ENCODE measurements at regions not wholly inside any gene's neighbourhood (a gene's known extent, or its start where the extent isn't known, plus 50 kb on each side); places are given as distances from the start of the nearest gene placed in this dataset.

DNA sequence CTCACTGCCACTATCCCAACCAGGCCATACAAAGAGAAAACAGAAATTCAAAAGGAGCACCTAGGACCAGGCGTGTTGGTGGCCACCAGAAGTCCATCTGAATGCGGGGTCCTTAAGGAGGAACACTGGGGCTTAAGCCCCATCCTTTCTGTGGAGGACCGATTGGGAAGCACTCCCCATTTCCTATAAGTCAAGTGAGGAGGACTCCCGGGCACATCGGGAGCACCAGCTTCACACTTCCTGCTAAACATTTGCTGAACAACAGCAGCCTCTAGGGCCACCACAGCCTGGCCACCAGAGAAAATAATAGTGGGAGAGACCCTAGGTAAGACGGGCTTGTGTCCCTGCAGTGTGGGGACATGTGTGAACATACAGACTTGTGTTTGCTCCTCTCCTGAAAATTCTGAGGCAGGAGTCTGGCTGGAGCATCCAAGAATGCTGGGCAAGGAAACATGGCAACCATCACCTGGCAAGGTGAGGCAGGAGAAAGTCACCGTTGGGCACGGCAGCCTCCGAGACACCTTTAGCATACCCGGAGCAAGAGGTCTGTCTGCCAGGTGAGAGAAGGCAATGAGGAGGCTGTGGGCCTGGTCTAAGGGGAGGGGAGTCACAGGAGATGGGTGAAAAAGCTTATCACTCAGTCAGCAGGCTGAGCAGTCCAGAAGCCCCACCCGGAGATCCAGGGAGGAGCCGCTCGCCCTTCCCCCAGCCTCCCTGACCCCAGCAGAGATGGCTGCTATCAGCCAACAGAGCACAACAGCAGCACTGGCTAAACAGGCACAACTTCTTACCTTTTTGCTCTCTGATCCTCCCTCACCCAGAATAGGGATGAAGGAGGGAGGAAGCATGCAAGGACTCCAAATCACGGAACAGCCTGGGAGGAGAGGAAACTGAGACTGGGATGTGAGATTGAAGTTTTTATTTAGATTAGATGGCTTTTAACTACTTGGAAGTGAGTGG lies 282.3 kb downstream of the EIPR1 start:
- peaks cover 17% of the 10 kb centered on the region for H3K9me3 ChIP-seq (ENCODE audit: control insufficient read depth, insufficient read depth, low read length)
- in situ Hi-C loops (cut with MboI; ENCODE audit: low sequenced_read_pairs), result no loop called here
- TF ChIP-seq NFE2L2 (IDR thresholded peaks at IDR 0.05; ENCODE audit: low read depth, low read length) (no peak), RAD21 (IDR thresholded peaks at IDR 0.05; ENCODE audit: low read length) (no peak), POLR2A (IDR thresholded peaks at IDR 0.05; ENCODE audit: low read depth, low read length) (no peak), MAFK (IDR thresholded peaks at IDR 0.05; ENCODE audit: low read depth, low read length) (no peak), CEBPB (IDR thresholded peaks at IDR 0.05; ENCODE audit: low read depth, low read length) (no peak), CTCF (conservative IDR thresholded peaks at IDR 0.05; ENCODE audit: low read depth, low read length) (no peak), RCOR1 (IDR thresholded peaks at IDR 0.05; ENCODE audit: insufficient replicate concordance, low read length) (no peak), CHD1 (IDR thresholded peaks at IDR 0.05; ENCODE audit: low read depth, low read length) (no peak), RFX5 (IDR thresholded peaks at IDR 0.05; ENCODE audit: low read depth, low read length) (no peak), BHLHE40 (IDR thresholded peaks at IDR 0.05; ENCODE audit: low read depth, low read length) (no peak), MAZ (IDR thresholded peaks at IDR 0.05; ENCODE audit: borderline replicate concordance, low read depth, low read length) (no peak), SMC3 (IDR thresholded peaks at IDR 0.05; ENCODE audit: low read depth, low read length) (no peak), MXI1 (IDR thresholded peaks at IDR 0.05; ENCODE audit: borderline replicate concordance, low read depth, low read length) (no peak)
- TF ChIP-seq, protein P1, sequence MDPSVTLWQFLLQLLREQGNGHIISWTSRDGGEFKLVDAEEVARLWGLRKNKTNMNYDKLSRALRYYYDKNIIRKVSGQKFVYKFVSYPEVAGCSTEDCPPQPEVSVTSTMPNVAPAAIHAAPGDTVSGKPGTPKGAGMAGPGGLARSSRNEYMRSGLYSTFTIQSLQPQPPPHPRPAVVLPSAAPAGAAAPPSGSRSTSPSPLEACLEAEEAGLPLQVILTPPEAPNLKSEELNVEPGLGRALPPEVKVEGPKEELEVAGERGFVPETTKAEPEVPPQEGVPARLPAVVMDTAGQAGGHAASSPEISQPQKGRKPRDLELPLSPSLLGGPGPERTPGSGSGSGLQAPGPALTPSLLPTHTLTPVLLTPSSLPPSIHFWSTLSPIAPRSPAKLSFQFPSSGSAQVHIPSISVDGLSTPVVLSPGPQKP (IDR thresholded peaks at IDR 0.05; ENCODE audit: borderline replicate concordance, low read depth, low read length), result no peak
- TF ChIP-seq, protein P2, sequence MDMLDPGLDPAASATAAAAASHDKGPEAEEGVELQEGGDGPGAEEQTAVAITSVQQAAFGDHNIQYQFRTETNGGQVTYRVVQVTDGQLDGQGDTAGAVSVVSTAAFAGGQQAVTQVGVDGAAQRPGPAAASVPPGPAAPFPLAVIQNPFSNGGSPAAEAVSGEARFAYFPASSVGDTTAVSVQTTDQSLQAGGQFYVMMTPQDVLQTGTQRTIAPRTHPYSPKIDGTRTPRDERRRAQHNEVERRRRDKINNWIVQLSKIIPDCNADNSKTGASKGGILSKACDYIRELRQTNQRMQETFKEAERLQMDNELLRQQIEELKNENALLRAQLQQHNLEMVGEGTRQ (IDR thresholded peaks at IDR 0.05; ENCODE audit: low read depth, low read length), result no peak

More for the DNA sequence above, 282.3 kb downstream of the EIPR1 start:
- 50% methylated on average over 1 of the region's 14 CpGs; no CpG with 5 or more reads in 1 of the 2 experiments for WGBS, 2 experiments (ENCODE audit: extremely low coverage in 2 of 2, insufficient read length in 1 of 2)
- H2BK20ac ChIP-seq (ENCODE audit: low read depth, low read length), result no peak overlapping the region
- H3K79me1 ChIP-seq (ENCODE audit: low read depth in 1 of 2, low read length in 2 of 2), result no peaks in the 10 kb centered on the region
- H3K9me1 ChIP-seq (ENCODE audit: insufficient read depth, low read length), result no peaks in the 10 kb centered on the region
- H4K91ac ChIP-seq (ENCODE audit: insufficient read depth, low read depth, low read length), result no peak overlapping the region
- no peak overlapping the region for H2AK9ac ChIP-seq (replicated peaks; ENCODE audit: low read depth, low read length, poor library complexity)
- H3K9ac ChIP-seq (ENCODE audit: low read depth, low read length), result no peak overlapping the region
- H3K27me3 ChIP-seq (ENCODE audit: control insufficient read depth, insufficient read depth, low read length), result no peaks in the 10 kb centered on the region
- intact Hi-C loops (cut with micrococcal nuclease), result no loop called here
- no peak overlapping the region for H2BK15ac ChIP-seq (ENCODE audit: low read depth, low read length)
- DNase-seq (no peak), ATAC-seq (ENCODE audit: low read depth) (no peak)
- no peak overlapping the region for H3K18ac ChIP-seq (ENCODE audit: low read depth, low read length)
- H3K36me3 ChIP-seq (ENCODE audit: control insufficient read depth, insufficient read depth, low read length), result no peaks in the 10 kb centered on the region
- H3K4me1 ChIP-seq (ENCODE audit: control insufficient read depth, insufficient read depth, low read length), result no peaks in the 10 kb centered on the region
- H3K23ac ChIP-seq (ENCODE audit: low read depth, low read length), result no peak overlapping the region
- H3K14ac ChIP-seq (replicated peaks; ENCODE audit: low read depth, low read length), result no peak overlapping the region
- no peak overlapping the region for H4K8ac ChIP-seq (ENCODE audit: low read depth in 2 of 2, low read length in 2 of 2)
- no peak overlapping the region for H2BK5ac ChIP-seq (ENCODE audit: low read depth, low read length, poor library complexity, severe bottlenecking)
- no peaks in the 10 kb centered on the region for H4K20me1 ChIP-seq (ENCODE audit: insufficient read depth, low read length)
- dilution Hi-C loops (cut with HindIII; ENCODE audit: low sequenced_read_pairs, unreplicated experiment), result no loop called here
- CTCF ChIA-PET, result no interaction called here
- no peak overlapping the region for H3K56ac ChIP-seq (ENCODE audit: extremely low read depth, insufficient read depth, low read length)
- no peak overlapping the region for H3K27ac ChIP-seq (ENCODE audit: insufficient read depth, low read length)
- no peak overlapping the region for H3K4me3 ChIP-seq (ENCODE audit: insufficient read depth, low read depth, low read length)
- H3K4ac ChIP-seq (ENCODE audit: low read depth, low read length), result no peak overlapping the region
- BruUV-seq (replicated peaks), result no TSS peak
- POLR2A ChIA-PET (ENCODE audit: unreplicated experiment), result no interaction called here
- H2AK5ac ChIP-seq (ENCODE audit: low read depth, low read length), result no peak overlapping the region
- no peak overlapping the region for H4K5ac ChIP-seq (ENCODE audit: low read depth, low read length)
- no peak overlapping the region for H2AFZ ChIP-seq (replicated peaks; ENCODE audit: low read length, poor library complexity)
- no peak overlapping the region for H3K4me2 ChIP-seq (ENCODE audit: low read depth, low read length)
- H2BK120ac ChIP-seq (ENCODE audit: low read depth, low read length), result no peak overlapping the region
